Activated T-helper 1 cell treated with anti-CD3 and anti-CD28 coated beads, Interleukin-12 subunit alpha, Interleukin-12 subunit beta, Interleukin-2, Interleukin-4 antibody, amounts not matched to agents 30 ng/mL and 10 ng/mL and 1 ng/mL, durations not matched to agents 14 hours and 24 hours and 36 hours (primary cell): ENCODE measurements at regions not wholly inside any gene's neighbourhood (a gene's known extent, or its start where the extent isn't known, plus 50 kb on each side); places are given as distances from the start of the nearest gene placed in this dataset.
"Not testable (repeated sequence)": the region's sequence is repeated elsewhere in the genome, so short reads cannot be mapped to it uniquely, and the experiment has no call there.

Experiments
- DNase-seq: peaks from one replicate; pipeline ENCODE4 v3.0.0; 2021; ENCODE audit warnings: low spot score
- H3K27ac Mint-ChIP-seq: one replicate; pipeline ENCODE4 v1.8.0; 2021; ENCODE audit warnings: mild to moderate bottlenecking, mixed read lengths
- H3K27me3 Mint-ChIP-seq: one replicate; pipeline ENCODE4 v1.8.0; 2022; ENCODE audit warnings: mild to moderate bottlenecking, moderate library complexity, mixed read lengths; ENCODE audit not compliant: insufficient read depth
- H3K36me3 Mint-ChIP-seq: one replicate; pipeline ENCODE4 v1.8.0; 2021; ENCODE audit warnings: low read depth, mixed read lengths
- H3K4me1 Mint-ChIP-seq: one replicate; pipeline ENCODE4 v1.8.0; 2021; ENCODE audit warnings: low read depth, mixed read lengths
- H3K4me3 Mint-ChIP-seq: one replicate; pipeline ENCODE4 v1.8.0; 2021; ENCODE audit warnings: mild to moderate bottlenecking, moderate library complexity, mixed read lengths
- H3K9me3 Mint-ChIP-seq: one replicate; pipeline ENCODE4 v1.8.0; 2021; ENCODE audit warnings: mixed read lengths
- intact Hi-C: fragments of 100-400 bp; cut with micrococcal nuclease; formaldehyde crosslinking; loops from one replicate; pipeline ENCODE4 v1.15.1; 2024

GRCh38 chr10:9315292-9315691, 1260.8 kb downstream of the GATA3 start:
- DNase-seq, result no peak
- Mint-ChIP-seq H3K36me3 (no peaks in the 10 kb centered on the region), H3K27me3 (peaks cover 21% of the 10 kb centered on the region), H3K4me1 (no peaks in the 10 kb centered on the region), H3K9me3 (no peaks in the 10 kb centered on the region), H3K27ac (no peak overlapping the region), H3K4me3 (no peak overlapping the region)
- intact Hi-C loops, result no loop called here

GRCh38 chr10:9331583-9332008, 1277.1 kb downstream of the GATA3 start:
- no peaks in the 10 kb centered on the region for H3K9me3 Mint-ChIP-seq
- no peaks in the 10 kb centered on the region for H3K36me3 Mint-ChIP-seq
- H3K4me1 Mint-ChIP-seq, result no peaks in the 10 kb centered on the region
- no peak for DNase-seq
- intact Hi-C loops, result loop anchor here (5.0 kb wide), 1 partner anchor 1346 kb away; no protein-coding TSS in a partner anchor
- H3K27ac Mint-ChIP-seq, result no peak overlapping the region
- H3K4me3 Mint-ChIP-seq, result no peak overlapping the region
- no peaks in the 10 kb centered on the region for H3K27me3 Mint-ChIP-seq

GRCh38 chr10:9334270-9334669, 1279.8 kb downstream of the GATA3 start:
- no peaks in the 10 kb centered on the region for H3K4me1 Mint-ChIP-seq
- H3K36me3 Mint-ChIP-seq, result no peaks in the 10 kb centered on the region
- intact Hi-C loops, result loop anchor here (5.0 kb wide), 1 partner anchor 1343 kb away; no protein-coding TSS in a partner anchor
- no peak overlapping the region for H3K27ac Mint-ChIP-seq
- H3K9me3 Mint-ChIP-seq, result no peaks in the 10 kb centered on the region
- no peak for DNase-seq
- peaks cover 2% of the 10 kb centered on the region for H3K27me3 Mint-ChIP-seq
- no peak overlapping the region for H3K4me3 Mint-ChIP-seq

GRCh38 chr10:9339716-9340115, 1285.2 kb downstream of the GATA3 start:
- Mint-ChIP-seq H3K27ac (no peak overlapping the region), H3K27me3 (peaks cover 5% of the 10 kb centered on the region), H3K9me3 (no peaks in the 10 kb centered on the region), H3K36me3 (no peaks in the 10 kb centered on the region), H3K4me1 (no peaks in the 10 kb centered on the region), H3K4me3 (no peak overlapping the region)
- intact Hi-C loops, result no loop called here
- no peak for DNase-seq

GRCh38 chr10:9342885-9343570, 1288.5 kb downstream of the GATA3 start:
- peaks cover 5% of the 10 kb centered on the region for H3K27me3 Mint-ChIP-seq
- no peak overlapping the region for H3K27ac Mint-ChIP-seq
- no peaks in the 10 kb centered on the region for H3K9me3 Mint-ChIP-seq
- no peak for DNase-seq
- no peaks in the 10 kb centered on the region for H3K4me1 Mint-ChIP-seq
- intact Hi-C loops, result no loop called here
- H3K36me3 Mint-ChIP-seq, result no peaks in the 10 kb centered on the region
- H3K4me3 Mint-ChIP-seq, result no peak overlapping the region

GRCh38 chr10:9347933-9348332, 1293.4 kb downstream of the GATA3 start:
- intact Hi-C loops, H3K4me3 Mint-ChIP-seq, H3K4me1 Mint-ChIP-seq: not testable (repeated sequence)

GRCh38 chr10:9357471-9357870, 1303.0 kb downstream of the GATA3 start:
- no peak for DNase-seq
- Mint-ChIP-seq H3K4me1 (peaks cover 2% of the 10 kb centered on the region), H3K9me3 (no peaks in the 10 kb centered on the region), H3K4me3 (no peak overlapping the region), H3K27me3 (no peaks in the 10 kb centered on the region), H3K36me3 (no peaks in the 10 kb centered on the region), H3K27ac (no peak overlapping the region)
- intact Hi-C loops, result no loop called here

More at GRCh38 chr10:9347933-9348332, 1293.4 kb downstream of the GATA3 start:
- not testable (repeated sequence) for H3K27ac Mint-ChIP-seq, H3K27me3 Mint-ChIP-seq, H3K9me3 Mint-ChIP-seq, H3K36me3 Mint-ChIP-seq, DNase-seq

GRCh38 chr10:9362721-9363120, 1308.2 kb downstream of the GATA3 start:
- Mint-ChIP-seq H3K4me3 (no peak overlapping the region), H3K36me3 (no peaks in the 10 kb centered on the region), H3K27me3 (no peaks in the 10 kb centered on the region), H3K27ac (no peak overlapping the region), H3K4me1 (peaks cover 7% of the 10 kb centered on the region), H3K9me3 (no peaks in the 10 kb centered on the region)
- no peak for DNase-seq
- intact Hi-C loops, result no loop called here

- no peak for DNase-seq
- intact Hi-C loops, result no loop called here
- no peaks in the 10 kb centered on the region for H3K4me1 Mint-ChIP-seq
- H3K4me3 Mint-ChIP-seq, result no peak overlapping the region
- no peaks in the 10 kb centered on the region for H3K36me3 Mint-ChIP-seq
- no peaks in the 10 kb centered on the region for H3K9me3 Mint-ChIP-seq
- no peaks in the 10 kb centered on the region for H3K27me3 Mint-ChIP-seq
- no peak overlapping the region for H3K27ac Mint-ChIP-seq
Observed at GRCh38 chr10:9379183-9379582, 1324.7 kb downstream of the GATA3 start.

- H3K9me3 Mint-ChIP-seq, result no peaks in the 10 kb centered on the region
- no peaks in the 10 kb centered on the region for H3K4me1 Mint-ChIP-seq
- intact Hi-C loops, result no loop called here
- H3K36me3 Mint-ChIP-seq, result no peaks in the 10 kb centered on the region
- no peak overlapping the region for H3K4me3 Mint-ChIP-seq
- H3K27me3 Mint-ChIP-seq, result no peaks in the 10 kb centered on the region
- no peak overlapping the region for H3K27ac Mint-ChIP-seq
- DNase-seq, result no peak
Observed at GRCh38 chr10:9381733-9382532, 1327.4 kb downstream of the GATA3 start.

- Mint-ChIP-seq H3K4me1 (no peaks in the 10 kb centered on the region), H3K36me3 (no peaks in the 10 kb centered on the region), H3K27me3 (no peaks in the 10 kb centered on the region), H3K27ac (no peak overlapping the region), H3K4me3 (no peak overlapping the region), H3K9me3 (no peaks in the 10 kb centered on the region)
- intact Hi-C loops, result no loop called here
- no peak for DNase-seq
Observed at GRCh38 chr10:9382533-9382866, 1328.0 kb downstream of the GATA3 start.

GRCh38 chr10:9390516-9390915, 1336.0 kb downstream of the GATA3 start:
- H3K36me3 Mint-ChIP-seq, result no peaks in the 10 kb centered on the region
- H3K27me3 Mint-ChIP-seq, result no peaks in the 10 kb centered on the region
- intact Hi-C loops, result no loop called here
- H3K27ac Mint-ChIP-seq, result no peak overlapping the region
- H3K9me3 Mint-ChIP-seq, result no peaks in the 10 kb centered on the region
- no peak for DNase-seq
- peaks cover 4% of the 10 kb centered on the region for H3K4me1 Mint-ChIP-seq
- H3K4me3 Mint-ChIP-seq, result no peak overlapping the region

GRCh38 chr10:9399275-9399983, 1344.9 kb downstream of the GATA3 start:
- Mint-ChIP-seq H3K27me3 (peaks cover 2% of the 10 kb centered on the region), H3K4me1 (peaks cover 8% of the 10 kb centered on the region), H3K4me3 (no peak overlapping the region), H3K9me3 (no peaks in the 10 kb centered on the region), H3K27ac (no peak overlapping the region), H3K36me3 (no peaks in the 10 kb centered on the region)
- intact Hi-C loops, result no loop called here
- DNase-seq, result no peak
